ENCODE measurements at regions not wholly inside any gene's neighbourhood (a gene's known extent, or its start where the extent isn't known, plus 50 kb on each side); places are given as distances from the start of the nearest gene placed in this dataset.
"Not testable (repeated sequence)": the region's sequence is repeated elsewhere in the genome, so short reads cannot be mapped to it uniquely, and the experiment has no call there.

GRCh38 chrX:1103360-1103759 is 109.1 kb downstream of the CRLF2 start:
- TF ChIP-seq CTCF (IDR thresholded peaks at IDR 0.05; ENCODE audit: unreplicated experiment) = no peak
- Mint-ChIP-seq H3K9me3 (ENCODE audit: low read depth, unreplicated experiment) (peaks cover 17% of the 10 kb centered on the region), H3K27ac (ENCODE audit: unreplicated experiment) (no peak overlapping the region), H3K27me3 (ENCODE audit: unreplicated experiment) (peaks cover 9% of the 10 kb centered on the region), H3K4me3 (ENCODE audit: low read depth, unreplicated experiment) (no peak overlapping the region), H3K4me1 (ENCODE audit: low read depth, unreplicated experiment) (no peaks in the 10 kb centered on the region), H3K36me3 (ENCODE audit: insufficient read depth, unreplicated experiment) (no peaks in the 10 kb centered on the region)
- no TSS peak for BruUV-seq (replicated peaks)
- intact Hi-C loops (cut with micrococcal nuclease; ENCODE audit: unreplicated experiment) = no loop called here
- CTCF ChIA-PET = no interaction called here
- no peak for DNase-seq

DNA sequence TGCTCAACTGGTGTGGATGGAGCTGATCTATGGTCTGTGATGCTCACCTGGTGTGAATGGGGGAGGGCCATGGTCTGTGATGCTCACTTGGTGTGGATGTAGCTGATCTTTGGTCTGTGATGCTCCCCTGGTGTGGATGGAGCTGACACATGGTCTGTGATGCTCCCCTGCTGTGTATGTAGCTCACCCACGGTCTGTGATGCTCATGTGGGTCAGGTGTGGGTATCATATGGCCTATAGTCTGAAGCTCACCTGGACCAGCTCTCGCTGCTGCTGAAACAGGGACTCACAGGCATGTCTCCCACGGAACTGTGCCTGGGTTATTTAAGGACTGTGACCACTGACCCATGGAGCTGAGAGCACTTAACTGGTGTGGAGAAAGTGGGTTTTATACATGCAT is 109.7 kb downstream of the CRLF2 start:
- Mint-ChIP-seq H3K4me3 (ENCODE audit: low read depth, unreplicated experiment) (no peak overlapping the region), H3K27ac (ENCODE audit: unreplicated experiment) (no peak overlapping the region), H3K36me3 (ENCODE audit: insufficient read depth, unreplicated experiment) (no peaks in the 10 kb centered on the region), H3K27me3 (ENCODE audit: unreplicated experiment) (peaks cover 9% of the 10 kb centered on the region), H3K9me3 (ENCODE audit: low read depth, unreplicated experiment) (peaks cover 17% of the 10 kb centered on the region), H3K4me1 (ENCODE audit: low read depth, unreplicated experiment) (no peaks in the 10 kb centered on the region)
- CTCF ChIA-PET = no interaction called here
- no TSS peak for BruUV-seq (replicated peaks)
- no peak for DNase-seq
- TF ChIP-seq CTCF (IDR thresholded peaks at IDR 0.05; ENCODE audit: unreplicated experiment) = no peak
- intact Hi-C loops (cut with micrococcal nuclease; ENCODE audit: unreplicated experiment) = no loop called here

DNA sequence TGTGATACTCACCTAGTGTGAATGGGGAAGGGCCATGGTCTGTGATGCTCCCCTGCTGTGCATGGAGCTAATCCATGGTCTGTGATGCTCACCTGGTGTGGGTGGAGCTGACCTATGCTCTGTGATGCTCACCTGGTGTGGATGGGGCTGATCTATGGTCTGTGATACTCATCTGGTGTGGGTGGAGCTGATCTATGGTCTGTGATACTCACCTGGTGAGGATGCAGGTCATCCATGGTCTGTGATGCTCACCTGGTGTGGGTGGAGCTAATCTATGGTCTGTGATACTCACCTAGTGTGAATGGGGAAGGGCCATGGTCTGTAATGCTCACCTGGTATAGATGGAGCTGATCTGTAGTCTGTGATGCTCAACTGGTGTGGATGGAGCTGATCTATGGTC is 110.2 kb downstream of the CRLF2 start:
- H3K27me3 Mint-ChIP-seq (ENCODE audit: unreplicated experiment); H3K27ac Mint-ChIP-seq (ENCODE audit: unreplicated experiment); H3K36me3 Mint-ChIP-seq (ENCODE audit: insufficient read depth, unreplicated experiment); CTCF ChIA-PET; BruUV-seq (replicated peaks); intact Hi-C loops (cut with micrococcal nuclease; ENCODE audit: unreplicated experiment); H3K4me3 Mint-ChIP-seq (ENCODE audit: low read depth, unreplicated experiment); H3K4me1 Mint-ChIP-seq (ENCODE audit: low read depth, unreplicated experiment); DNase-seq: not testable (repeated sequence)
- peaks cover 17% of the 10 kb centered on the region for H3K9me3 Mint-ChIP-seq (ENCODE audit: low read depth, unreplicated experiment)

- no peak for TF ChIP-seq CTCF (IDR thresholded peaks at IDR 0.05; ENCODE audit: unreplicated experiment)
- H3K27ac Mint-ChIP-seq (ENCODE audit: unreplicated experiment) = no peak overlapping the region
- no peaks in the 10 kb centered on the region for H3K4me1 Mint-ChIP-seq (ENCODE audit: low read depth, unreplicated experiment)
- DNase-seq = no peak
- no peaks in the 10 kb centered on the region for H3K36me3 Mint-ChIP-seq (ENCODE audit: insufficient read depth, unreplicated experiment)
- BruUV-seq (replicated peaks) = no TSS peak
- no peaks in the 10 kb centered on the region for H3K27me3 Mint-ChIP-seq (ENCODE audit: unreplicated experiment)
- CTCF ChIA-PET = no interaction called here
- intact Hi-C loops (cut with micrococcal nuclease; ENCODE audit: unreplicated experiment) = no loop called here
- H3K4me3 Mint-ChIP-seq (ENCODE audit: low read depth, unreplicated experiment) = no peak overlapping the region
- peaks cover 10% of the 10 kb centered on the region for H3K9me3 Mint-ChIP-seq (ENCODE audit: low read depth, unreplicated experiment)
These were observed 113.2 kb downstream of the CRLF2 start for GRCh38 chrX:1099146-1099770.

DNA sequence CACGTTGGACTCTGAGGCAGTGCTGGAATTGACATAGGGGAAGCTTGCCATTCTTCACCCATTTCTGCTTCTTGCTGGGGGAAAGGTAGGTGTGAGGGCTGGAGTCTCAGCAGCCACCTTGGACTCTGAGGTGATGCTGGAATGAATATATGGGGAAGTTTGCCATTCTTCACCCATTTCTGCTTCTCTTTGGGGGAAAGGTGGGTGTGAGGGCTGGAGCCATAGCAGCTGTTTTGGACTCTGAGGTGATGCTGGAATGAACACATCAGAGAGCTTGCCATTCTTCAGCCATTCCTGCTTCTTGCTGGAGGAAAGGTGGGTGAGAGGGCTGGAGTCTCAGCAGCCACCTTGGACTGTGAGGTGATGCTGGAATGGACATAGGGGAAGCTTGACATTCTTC is 115.1 kb downstream of the CRLF2 start:
- H3K36me3 Mint-ChIP-seq (ENCODE audit: insufficient read depth, unreplicated experiment) = no peaks in the 10 kb centered on the region
- CTCF ChIA-PET = no interaction called here
- H3K4me3 Mint-ChIP-seq (ENCODE audit: low read depth, unreplicated experiment) = no peak overlapping the region
- H3K27ac Mint-ChIP-seq (ENCODE audit: unreplicated experiment) = no peak overlapping the region
- H3K9me3 Mint-ChIP-seq (ENCODE audit: low read depth, unreplicated experiment) = peaks cover 10% of the 10 kb centered on the region
- no peaks in the 10 kb centered on the region for H3K4me1 Mint-ChIP-seq (ENCODE audit: low read depth, unreplicated experiment)
- DNase-seq = no peak
- no peak for TF ChIP-seq CTCF (IDR thresholded peaks at IDR 0.05; ENCODE audit: unreplicated experiment)
- no peaks in the 10 kb centered on the region for H3K27me3 Mint-ChIP-seq (ENCODE audit: unreplicated experiment)
- no TSS peak for BruUV-seq (replicated peaks)
- intact Hi-C loops (cut with micrococcal nuclease; ENCODE audit: unreplicated experiment) = no loop called here
